H1 (cell line): ENCODE measurements at regions not wholly inside any gene's neighbourhood (a gene's known extent, or its start where the extent isn't known, plus 50 kb on each side); places are given as distances from the start of the nearest gene placed in this dataset.

Experiments
- CTCF ChIA-PET: fragments of 300-600 bp; sonication (Branson Sonifier 250); formaldehyde crosslinking; loops from one replicate; lab custom pipeline; 2021; ENCODE audit not compliant: partially characterized antibody; lab: Charles Lee
- POLR2A ChIA-PET: fragments of 300-600 bp; sonication (Branson Sonifier 250); formaldehyde crosslinking; loops from one replicate; lab custom pipeline; 2021; ENCODE audit warnings: inconsistent platforms; ENCODE audit not compliant: partially characterized antibody; lab: Charles Lee
- DNase-seq, 2 experiments: peaks; one replicate each; pipeline versions ENCODE4 v3.0.0 to v3.0.0-alpha.2; 2010 to 2022; ENCODE audit warnings: low spot score in 2 of 2, low read depth in 1 of 2, mixed read lengths in 1 of 2
- FAIRE-seq: peaks from 2 replicates; lab custom pipeline; 2011; peaks lifted over from hg19 to GRCh38; lab: Jason Lieb, UNC
- H2AFZ ChIP-seq: 2 replicates; pipeline ENCODE4 v1.8.1; 2012; ENCODE audit warnings: low read length, inconsistent platforms
- H2AK5ac ChIP-seq: 2 replicates; pipeline ENCODE4 v1.6.1; 2013; ENCODE audit warnings: low read depth, low read length
- H2BK120ac ChIP-seq: replicated peaks from 2 replicates; pipeline ENCODE3; 2013; ENCODE audit warnings: low read depth, low read length, inconsistent platforms
- H2BK12ac ChIP-seq: 2 replicates; pipeline ENCODE4 v1.6.1; 2013; ENCODE audit warnings: low read depth, low read length
- H2BK15ac ChIP-seq: 2 replicates; pipeline ENCODE4 v1.6.1; 2013; ENCODE audit warnings: low read length
- H2BK20ac ChIP-seq: 2 replicates; pipeline ENCODE4 v1.6.1; 2013; ENCODE audit warnings: low read length
- H2BK5ac ChIP-seq: 2 replicates; pipeline ENCODE4 v1.6.1; 2013; ENCODE audit warnings: low read depth, low read length
- H3K14ac ChIP-seq: 2 replicates; pipeline ENCODE4 v1.6.1; 2013; ENCODE audit warnings: inconsistent platforms; ENCODE audit not compliant: insufficient read length
- H3K18ac ChIP-seq: 2 replicates; pipeline ENCODE4 v1.6.1; 2013; ENCODE audit warnings: low read length; ENCODE audit errors: extremely low read depth
- H3K23ac ChIP-seq: 2 replicates; pipeline ENCODE4 v1.6.1; 2013; ENCODE audit warnings: inconsistent platforms; ENCODE audit not compliant: insufficient read length
- H3K23me2 ChIP-seq: 2 replicates; pipeline ENCODE4 v1.6.1; 2013; ENCODE audit warnings: low read depth, low read length
- H3K27ac ChIP-seq: 2 replicates; pipeline ENCODE4 v1.6.1; 2011; ENCODE audit warnings: low read depth, low read length, inconsistent platforms
- H3K27me3 ChIP-seq, 4 experiments: replicated peaks in 1 of 4; 1 replicate in 1 of 4; 2 replicates in 3 of 4; pipeline versions ENCODE4 v1.6.1 to v1.8.1; 2011 to 2013; ENCODE audit warnings: low read length in 3 of 4, mild to moderate bottlenecking in 3 of 4, inconsistent platforms in 2 of 4, mixed read lengths in 2 of 4, moderate library complexity in 1 of 4; ENCODE audit not compliant: control insufficient read depth in 3 of 4, insufficient read depth in 3 of 4; ENCODE audit errors: extremely low read depth in 1 of 4
- H3K36me3 ChIP-seq, 4 experiments: 2 replicates each; pipeline versions ENCODE4 v1.6.1 to v1.8.1; 2011 to 2013; ENCODE audit warnings: mild to moderate bottlenecking in 4 of 4, low read length in 3 of 4, moderate library complexity in 2 of 4, control low read depth in 1 of 4, inconsistent platforms in 1 of 4; ENCODE audit not compliant: insufficient read depth in 4 of 4, control insufficient read depth in 2 of 4
- H3K4ac ChIP-seq: replicated peaks from 2 replicates; pipeline ENCODE3; 2013; ENCODE audit warnings: low read length, low read depth, mixed read lengths, inconsistent platforms; ENCODE audit not compliant: insufficient read length
- H3K4me1 ChIP-seq, 4 experiments: replicated peaks in 1 of 4; 1 replicate in 1 of 4; 2 replicates in 3 of 4; pipeline versions ENCODE4 v1.6.1 to v1.8.1; 2011 to 2013; ENCODE audit warnings: low read length in 3 of 4, inconsistent platforms in 2 of 4, mixed read lengths in 1 of 4; ENCODE audit not compliant: insufficient read depth in 4 of 4, control insufficient read depth in 3 of 4
- H3K4me2 ChIP-seq, 2 experiments: 2 replicates each; pipeline versions ENCODE4 v1.6.1 to v1.8.1; 2011 to 2013; ENCODE audit warnings: low read depth in 2 of 2, low read length in 2 of 2, control low read depth in 1 of 2, inconsistent platforms in 1 of 2, mild to moderate bottlenecking in 1 of 2; ENCODE audit not compliant: insufficient read depth in 1 of 2
- H3K4me3 ChIP-seq, 4 experiments: fragments of 200-600, 300-600 bp in 1 of 4; sonication (generic), shearing (Covaris generic), sonication (Bioruptor Twin) in 1 of 4; 2 replicates each; pipeline versions ENCODE4 v1.5.1 to v1.8.1; 2011 to 2016; ENCODE audit warnings: low read length in 4 of 4, low read depth in 3 of 4, control low read depth in 2 of 4, inconsistent platforms in 2 of 4, mild to moderate bottlenecking in 2 of 4, mixed read lengths in 1 of 4, moderate library complexity in 1 of 4; ENCODE audit not compliant: insufficient read depth in 2 of 4; ENCODE audit errors: extremely low read depth in 1 of 4
- H3K56ac ChIP-seq: replicated peaks from 2 replicates; pipeline ENCODE3; 2013; ENCODE audit warnings: low read depth, mild to moderate bottlenecking, mixed read lengths, low read length, inconsistent platforms; ENCODE audit not compliant: insufficient read length
- H3K79me1 ChIP-seq: 2 replicates; pipeline ENCODE4 v1.6.1; 2013; ENCODE audit warnings: low read depth, low read length, control low read depth
- H3K79me2 ChIP-seq, 2 experiments: 2 replicates each; pipeline versions ENCODE4 v1.6.1 to v1.8.1; 2012 to 2013; ENCODE audit warnings: low read length in 2 of 2, mild to moderate bottlenecking in 2 of 2, inconsistent platforms in 1 of 2; ENCODE audit not compliant: insufficient read depth in 2 of 2, control insufficient read depth in 1 of 2
- H3K9ac ChIP-seq, 4 experiments: replicated peaks in 1 of 4; 1 replicate in 1 of 4; 2 replicates in 3 of 4; pipeline versions ENCODE4 v1.6.1 to v1.8.1; 2011 to 2013; ENCODE audit warnings: low read depth in 3 of 4, low read length in 3 of 4, control low read depth in 2 of 4, mild to moderate bottlenecking in 2 of 4, moderate library complexity in 2 of 4, inconsistent platforms in 1 of 4; ENCODE audit errors: extremely low read depth in 1 of 4
- H3K9me3 ChIP-seq, 2 experiments: 2 replicates each; pipeline versions ENCODE4 v1.6.1 to v1.8.1; 2012 to 2013; ENCODE audit warnings: mild to moderate bottlenecking in 2 of 2, moderate library complexity in 2 of 2, control low read depth in 1 of 2, inconsistent platforms in 1 of 2, low read depth in 1 of 2, low read length in 1 of 2, mixed read lengths in 1 of 2; ENCODE audit not compliant: insufficient read depth in 2 of 2
- H4K20me1 ChIP-seq, 2 experiments: replicated peaks in 1 of 2; 2 replicates each; pipeline versions ENCODE3 to v1.8.1; 2011 to 2013; ENCODE audit warnings: inconsistent platforms in 2 of 2, low read length in 2 of 2, mild to moderate bottlenecking in 1 of 2; ENCODE audit not compliant: insufficient read depth in 2 of 2, control insufficient read depth in 1 of 2
- H4K5ac ChIP-seq: 2 replicates; pipeline ENCODE4 v1.6.1; 2013; ENCODE audit warnings: low read length, low read depth, mixed read lengths, inconsistent platforms; ENCODE audit not compliant: insufficient read length
- H4K8ac ChIP-seq: 2 replicates; pipeline ENCODE4 v1.8.0; 2013; ENCODE audit warnings: mild to moderate bottlenecking, moderate library complexity, low read length, inconsistent platforms; ENCODE audit not compliant: insufficient read depth; ENCODE audit errors: extremely low read depth
- H4K91ac ChIP-seq: replicated peaks from 2 replicates; pipeline ENCODE3; 2013; ENCODE audit warnings: low read length, mixed read lengths, inconsistent platforms; ENCODE audit not compliant: insufficient read length
- BACH1 ChIP-seq: IDR thresholded peaks from 2 replicates; pipeline ENCODE4 v1.6.1; 2012; ENCODE audit warnings: low read length, improper control_type of control experiment
- BRCA1 ChIP-seq: IDR thresholded peaks from 2 replicates; pipeline ENCODE4 v1.6.1; 2012; ENCODE audit warnings: low read depth, low read length, improper control_type of control experiment
- EZH2 ChIP-seq: fragments of 200-600 bp; sonication (generic); IDR thresholded peaks from 2 replicates; pipeline ENCODE4 v1.7.1; 2012; ENCODE audit warnings: low read depth, mild to moderate bottlenecking, moderate library complexity, low read length, inconsistent platforms; ENCODE audit not compliant: severe bottlenecking
- HDAC2 ChIP-seq, 2 experiments: fragments of 300-600 bp in 1 of 2; sonication (generic) in 1 of 2; IDR thresholded peaks; 2 replicates each; pipeline ENCODE4 v1.6.1; 2011 to 2012; ENCODE audit warnings: low read depth in 2 of 2, low read length in 2 of 2, mild to moderate bottlenecking in 2 of 2, moderate library complexity in 2 of 2, borderline replicate concordance in 1 of 2, inconsistent platforms in 1 of 2
- HDAC6 ChIP-seq: IDR thresholded peaks from one replicate; pipeline ENCODE4 v1.7.1; 2012; ENCODE audit warnings: low read depth, mild to moderate bottlenecking, inconsistent platforms, low read length, moderate library complexity
- RNF2 ChIP-seq: fragments of 200-900, 300-1000 bp; sonication (generic); IDR thresholded peaks from 2 replicates; pipeline ENCODE4 v1.7.1; 2016; ENCODE audit warnings: borderline replicate concordance, low read depth, mild to moderate bottlenecking, antibody characterized with exemption, low read length; ENCODE audit not compliant: poor library complexity, severe bottlenecking; ENCODE audit errors: missing control alignments
- SIN3A ChIP-seq, 2 experiments: IDR thresholded peaks in 1 of 2; conservative IDR thresholded peaks in 1 of 2; 2 replicates each; pipeline ENCODE4 v1.6.1; 2011 to 2012; ENCODE audit warnings: low read length in 2 of 2, improper control_type of control experiment in 1 of 2, low read depth in 1 of 2, mild to moderate bottlenecking in 1 of 2
- TAF1 ChIP-seq: IDR thresholded peaks from 2 replicates; pipeline ENCODE4 v1.6.1; 2011; ENCODE audit warnings: mild to moderate bottlenecking, low read depth, low read length
- WGBS, 2 experiments: shearing (Covaris generic) in 1 of 2; methylation state at CpG; one replicate each; pipeline versions ENCODE4 v1.1.6 to v1.1.7; 2013 to 2015; ENCODE audit warnings: low lambda C conversion rate in 2 of 2, mixed read lengths in 2 of 2, inconsistent platforms in 1 of 2, low coverage in 1 of 2, missing lambda C conversion rate in 1 of 2; ENCODE audit not compliant: insufficient replicate concordance in 2 of 2, insufficient coverage in 1 of 2, insufficient read length in 1 of 2; ENCODE audit errors: extremely low coverage in 1 of 2, missing lambda C conversion rate in 1 of 2; 5-methylcytosine and 5-hydroxymethylcytosine counted together
- TF ChIP-seq, protein P1 (sequence below): IDR thresholded peaks from 2 replicates; pipeline ENCODE4 v1.6.1; 2012; ENCODE audit warnings: low read length, inconsistent platforms

DNA sequence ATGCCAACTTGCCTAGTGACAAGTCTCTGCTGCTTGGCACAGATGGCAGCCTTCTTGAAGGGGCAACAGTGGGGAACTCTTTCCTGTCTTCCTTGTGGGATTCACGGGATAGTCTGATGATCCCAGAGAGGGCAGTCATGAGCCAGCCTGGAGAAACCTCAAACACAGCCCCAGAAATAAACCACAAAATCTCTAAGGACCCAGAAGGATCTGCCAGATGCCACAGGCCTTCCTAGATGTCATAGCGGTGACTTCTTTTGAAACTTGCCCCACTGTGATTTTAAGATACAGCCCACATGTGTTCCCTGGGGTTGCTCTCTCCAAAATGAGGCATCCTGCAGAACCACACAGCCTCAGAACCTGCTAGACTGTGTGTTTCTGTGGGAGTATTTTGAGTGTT, 707.6 kb upstream of the TSPY4 start:
- Histone ChIP-seq H3K23ac (no peak overlapping the region), H3K4ac (no peak overlapping the region), H3K23me2 (no peaks in the 10 kb centered on the region), H2AFZ (no peak overlapping the region), H4K8ac (no peak overlapping the region), H4K20me1 (no peaks in the 10 kb centered on the region), H4K91ac (no peak overlapping the region), H2BK5ac (no peak overlapping the region), H3K9me3 (peaks cover 18 to 80% of the 10 kb centered on the region in 2 experiments), H3K4me1 (no peaks in the 10 kb centered on the region), H3K56ac (no peak overlapping the region), H3K36me3 (no peaks in the 10 kb centered on the region), H3K79me1 (no peaks in the 10 kb centered on the region), H3K9ac (no peak overlapping the region), H2AK5ac (no peak overlapping the region), H3K4me3 (no peak overlapping the region), H3K27ac (no peak overlapping the region), H2BK15ac (no peak overlapping the region), H2BK20ac (no peak overlapping the region), H3K27me3 (no peaks in the 10 kb centered on the region), H3K79me2 (no peaks in the 10 kb centered on the region), H3K18ac (no peak overlapping the region), H3K14ac (no peak overlapping the region), H4K5ac (no peak overlapping the region), H2BK120ac (no peak overlapping the region), H2BK12ac (no peak overlapping the region), H3K4me2 (no peak overlapping the region)
- FAIRE-seq (no peak), DNase-seq (no peak)
- CTCF ChIA-PET: no interaction called here
- WGBS, 2 experiments: 80% methylated on average over 1 of the region's 2 CpGs; no CpG with 5 or more reads in 1 of the 2 experiments
- POLR2A ChIA-PET: no interaction called here
- TF ChIP-seq BACH1: no peak
- TF ChIP-seq, protein P1, sequence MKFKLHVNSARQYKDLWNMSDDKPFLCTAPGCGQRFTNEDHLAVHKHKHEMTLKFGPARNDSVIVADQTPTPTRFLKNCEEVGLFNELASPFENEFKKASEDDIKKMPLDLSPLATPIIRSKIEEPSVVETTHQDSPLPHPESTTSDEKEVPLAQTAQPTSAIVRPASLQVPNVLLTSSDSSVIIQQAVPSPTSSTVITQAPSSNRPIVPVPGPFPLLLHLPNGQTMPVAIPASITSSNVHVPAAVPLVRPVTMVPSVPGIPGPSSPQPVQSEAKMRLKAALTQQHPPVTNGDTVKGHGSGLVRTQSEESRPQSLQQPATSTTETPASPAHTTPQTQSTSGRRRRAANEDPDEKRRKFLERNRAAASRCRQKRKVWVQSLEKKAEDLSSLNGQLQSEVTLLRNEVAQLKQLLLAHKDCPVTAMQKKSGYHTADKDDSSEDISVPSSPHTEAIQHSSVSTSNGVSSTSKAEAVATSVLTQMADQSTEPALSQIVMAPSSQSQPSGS: no peak
- no peak for TF ChIP-seq HDAC2 (IDR thresholded peaks at IDR 0.05; ENCODE audit: borderline replicate concordance in 1 of 2, low read depth in 2 of 2, low read length in 2 of 2)
- TF ChIP-seq HDAC6: no peak
- no peak for TF ChIP-seq RNF2
- TF ChIP-seq SIN3A (conservative IDR thresholded peaks at IDR 0.05 in 1 of 2, IDR thresholded peaks at IDR 0.05 in 1 of 2; ENCODE audit: low read depth in 1 of 2, low read length in 2 of 2): no peak
- TF ChIP-seq TAF1: no peak
- no peak for TF ChIP-seq BRCA1
- no peak for TF ChIP-seq EZH2
